H7 (cell line): ENCODE measurements at regions not wholly inside any gene's neighbourhood (a gene's known extent, or its start where the extent isn't known, plus 50 kb on each side); places are given as distances from the start of the nearest gene placed in this dataset.

Source experiments
- DNase-seq: peaks from one replicate; pipeline ENCODE4 v3.0.0; 2012
- H3K27me3 ChIP-seq: 2 replicates; pipeline ENCODE4 v1.6.0; 2011; ENCODE audit warnings: mild to moderate bottlenecking, low read length; ENCODE audit not compliant: control insufficient read depth, insufficient read depth
- H3K36me3 ChIP-seq: replicated peaks from 2 replicates; pipeline ENCODE4 v1.5.1; 2011; ENCODE audit warnings: low read length; ENCODE audit not compliant: control insufficient read depth, insufficient read depth
- H3K4me3 ChIP-seq: 2 replicates; pipeline ENCODE4 v1.5.1; 2011; ENCODE audit warnings: low read depth, mild to moderate bottlenecking, control low read depth, low read length, moderate library complexity; ENCODE audit not compliant: insufficient read depth

- DNase-seq, result no peak
- Histone ChIP-seq H3K36me3 (no peaks in the 10 kb centered on the region), H3K4me3 (no peak overlapping the region), H3K27me3 (no peaks in the 10 kb centered on the region)
Measured at GRCh38 chr9:107394264-107394663, 95.3 kb downstream of the KLF4 start.

- Histone ChIP-seq H3K36me3 (no peaks in the 10 kb centered on the region), H3K4me3 (no peak overlapping the region), H3K27me3 (no peaks in the 10 kb centered on the region)
- DNase-seq, result no peak
Measured at GRCh38 chr9:107390778-107391177, 98.8 kb downstream of the KLF4 start.

- DNase-seq, result no peak
- Histone ChIP-seq H3K4me3 (no peak overlapping the region), H3K27me3 (no peaks in the 10 kb centered on the region), H3K36me3 (no peaks in the 10 kb centered on the region)
Measured at GRCh38 chr9:107390279-107390678, 99.3 kb downstream of the KLF4 start.

GRCh38 chr9:107389617-107390071, 99.9 kb downstream of the KLF4 start:
- Histone ChIP-seq H3K27me3 (no peaks in the 10 kb centered on the region), H3K4me3 (no peak overlapping the region), H3K36me3 (no peaks in the 10 kb centered on the region)
- no peak for DNase-seq

- H3K36me3 ChIP-seq, result no peaks in the 10 kb centered on the region
- no peak for DNase-seq
- no peak overlapping the region for H3K4me3 ChIP-seq
- no peaks in the 10 kb centered on the region for H3K27me3 ChIP-seq
Measured at GRCh38 chr9:107388890-107389289, 100.7 kb downstream of the KLF4 start.

GRCh38 chr9:107387409-107387808, 102.2 kb downstream of the KLF4 start:
- DNase-seq, result no peak
- Histone ChIP-seq H3K27me3 (no peaks in the 10 kb centered on the region), H3K36me3 (no peaks in the 10 kb centered on the region), H3K4me3 (no peak overlapping the region)

GRCh38 chr9:107386396-107386795, 103.2 kb downstream of the KLF4 start:
- Histone ChIP-seq H3K27me3 (no peaks in the 10 kb centered on the region), H3K4me3 (no peak overlapping the region), H3K36me3 (no peaks in the 10 kb centered on the region)
- DNase-seq, result no peak
